Tibial nerve (tissue), 3 donors: ENCODE measurements at regions not wholly inside any gene's neighbourhood (a gene's known extent, or its start where the extent isn't known, plus 50 kb on each side); places are given as distances from the start of the nearest gene placed in this dataset.

Source experiments
- POLR2A ChIP-seq, 2 donors: fragments of 450-650 bp; IDR thresholded peaks; one replicate each; pipeline ENCODE4 v1.6.1; 2017; ENCODE audit warnings: antibody characterized with exemption in 2 of 2, mild to moderate bottlenecking in 2 of 2, moderate library complexity in 2 of 2
- TF ChIP-seq, protein P1 (sequence below), 5 experiments: fragments of 200-600 bp in 3 of 5; fragments of 450-650 bp in 2 of 5; sonication (generic) in 3 of 5; IDR thresholded peaks; one replicate each; pipeline ENCODE4 v1.5.1; 2016 to 2019; ENCODE audit warnings: antibody characterized with exemption in 5 of 5, mild to moderate bottlenecking in 3 of 5, moderate library complexity in 2 of 5

DNA sequence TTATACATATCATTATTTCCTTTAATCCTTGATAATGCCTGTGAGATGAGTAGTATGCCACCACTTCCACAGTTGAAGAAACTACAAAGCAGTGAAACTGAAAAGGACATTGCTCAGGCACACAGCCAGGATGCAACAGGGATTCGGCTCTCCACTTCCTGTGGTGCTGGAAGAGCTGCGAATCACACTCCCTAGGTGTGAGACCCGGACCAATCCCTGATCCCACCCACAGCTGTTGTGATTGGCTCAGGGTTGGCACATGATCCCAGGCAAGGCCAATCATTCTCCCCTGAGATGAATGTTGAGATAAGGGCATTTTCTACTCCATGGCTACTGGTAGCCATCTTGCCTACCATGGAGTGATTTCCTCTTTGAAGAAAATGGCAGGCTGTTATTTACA is 218.2 kb downstream of the TMEM114 start:
- no peak for TF ChIP-seq POLR2A (IDR thresholded peaks at IDR 0.05)
- TF ChIP-seq, protein P1, sequence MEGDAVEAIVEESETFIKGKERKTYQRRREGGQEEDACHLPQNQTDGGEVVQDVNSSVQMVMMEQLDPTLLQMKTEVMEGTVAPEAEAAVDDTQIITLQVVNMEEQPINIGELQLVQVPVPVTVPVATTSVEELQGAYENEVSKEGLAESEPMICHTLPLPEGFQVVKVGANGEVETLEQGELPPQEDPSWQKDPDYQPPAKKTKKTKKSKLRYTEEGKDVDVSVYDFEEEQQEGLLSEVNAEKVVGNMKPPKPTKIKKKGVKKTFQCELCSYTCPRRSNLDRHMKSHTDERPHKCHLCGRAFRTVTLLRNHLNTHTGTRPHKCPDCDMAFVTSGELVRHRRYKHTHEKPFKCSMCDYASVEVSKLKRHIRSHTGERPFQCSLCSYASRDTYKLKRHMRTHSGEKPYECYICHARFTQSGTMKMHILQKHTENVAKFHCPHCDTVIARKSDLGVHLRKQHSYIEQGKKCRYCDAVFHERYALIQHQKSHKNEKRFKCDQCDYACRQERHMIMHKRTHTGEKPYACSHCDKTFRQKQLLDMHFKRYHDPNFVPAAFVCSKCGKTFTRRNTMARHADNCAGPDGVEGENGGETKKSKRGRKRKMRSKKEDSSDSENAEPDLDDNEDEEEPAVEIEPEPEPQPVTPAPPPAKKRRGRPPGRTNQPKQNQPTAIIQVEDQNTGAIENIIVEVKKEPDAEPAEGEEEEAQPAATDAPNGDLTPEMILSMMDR (IDR thresholded peaks at IDR 0.05) = no peak
